ENCODE measurements at regions not wholly inside any gene's neighbourhood (a gene's known extent, or its start where the extent isn't known, plus 50 kb on each side); places are given as distances from the start of the nearest gene placed in this dataset.

GRCh38 chr2:176535467-176536113 is 266.3 kb downstream of the MTX2 start:
- DNase-seq (ENCODE audit: low read depth in 1 of 2, low spot score in 1 of 2): no peak

- DNase-seq (ENCODE audit: low read depth in 1 of 2, low spot score in 1 of 2): no peak
These were observed 267.3 kb downstream of the MTX2 start for GRCh38 chr2:176536439-176537133.

- DNase-seq (ENCODE audit: low read depth in 1 of 2, low spot score in 1 of 2): no peak
These were observed 268.7 kb downstream of the MTX2 start for GRCh38 chr2:176537932-176538331.

GRCh38 chr2:176540995-176541394 is 271.8 kb downstream of the MTX2 start:
- DNase-seq (ENCODE audit: low read depth in 1 of 2, low spot score in 1 of 2): no peak

GRCh38 chr2:176542476-176542875 is 273.2 kb downstream of the MTX2 start:
- DNase-seq (ENCODE audit: low read depth in 1 of 2, low spot score in 1 of 2): no peak

GRCh38 chr2:176544557-176544956 is 275.3 kb downstream of the MTX2 start:
- no peak for DNase-seq (ENCODE audit: low read depth in 1 of 2, low spot score in 1 of 2)

- no peak for DNase-seq (ENCODE audit: low read depth in 1 of 2, low spot score in 1 of 2)
These were observed 276.0 kb downstream of the MTX2 start for GRCh38 chr2:176544991-176545956.

GRCh38 chr2:176546550-176546949 is 277.3 kb downstream of the MTX2 start:
- DNase-seq (ENCODE audit: low read depth in 1 of 2, low spot score in 1 of 2): no peak

GRCh38 chr2:176552501-176553135 is 283.4 kb downstream of the MTX2 start:
- DNase-seq (ENCODE audit: low read depth in 1 of 2, low spot score in 1 of 2): no peak

GRCh38 chr2:176553685-176554100 is 284.5 kb downstream of the MTX2 start:
- no peak for DNase-seq (ENCODE audit: low read depth in 1 of 2, low spot score in 1 of 2)

GRCh38 chr2:176554101-176555048 is 285.1 kb downstream of the MTX2 start:
- no peak for DNase-seq (ENCODE audit: low read depth in 1 of 2, low spot score in 1 of 2)

GRCh38 chr2:176555112-176555511 is 285.9 kb downstream of the MTX2 start:
- no peak for DNase-seq (ENCODE audit: low read depth in 1 of 2, low spot score in 1 of 2)

GRCh38 chr2:176555781-176556180 is 286.5 kb downstream of the MTX2 start:
- no peak for DNase-seq (ENCODE audit: low read depth in 1 of 2, low spot score in 1 of 2)

GRCh38 chr2:176556373-176556772 is 287.1 kb downstream of the MTX2 start:
- no peak for DNase-seq (ENCODE audit: low read depth in 1 of 2, low spot score in 1 of 2)

- DNase-seq (ENCODE audit: low read depth in 1 of 2, low spot score in 1 of 2): no peak
These were observed 288.6 kb downstream of the MTX2 start for GRCh38 chr2:176557821-176558220.

GRCh38 chr2:176558574-176559140 is 289.4 kb downstream of the MTX2 start:
- DNase-seq (ENCODE audit: low read depth in 1 of 2, low spot score in 1 of 2): no peak

- DNase-seq (ENCODE audit: low read depth in 1 of 2, low spot score in 1 of 2): no peak
These were observed 291.1 kb downstream of the MTX2 start for GRCh38 chr2:176560296-176560695.

- no peak for DNase-seq (ENCODE audit: low read depth in 1 of 2, low spot score in 1 of 2)
These were observed 292.5 kb downstream of the MTX2 start for GRCh38 chr2:176561706-176562105.

- DNase-seq (ENCODE audit: low read depth in 1 of 2, low spot score in 1 of 2): no peak
These were observed 293.3 kb downstream of the MTX2 start for GRCh38 chr2:176562359-176563078.
